Lower lobe of right lung (tissue), 2 donors: ENCODE measurements at regions not wholly inside any gene's neighbourhood (a gene's known extent, or its start where the extent isn't known, plus 50 kb on each side); places are given as distances from the start of the nearest gene placed in this dataset.

Source experiments
- ATAC-seq, 2 donors: fragments of 200-7000 bp; cut with Tn5 transposase; one replicate each; pipeline ENCODE4 v1.9.1; 2020 to 2022; ENCODE audit warnings: mild to moderate bottlenecking in 2 of 2, moderate library complexity in 2 of 2
- DNase-seq: peaks from one replicate; pipeline ENCODE4 v3.0.0-alpha.2; 2020
- H3K27ac ChIP-seq: fragments of 200-600 bp; one replicate; pipeline ENCODE4 v1.8.0; 2022
- H3K27me3 ChIP-seq: fragments of 200-600 bp; one replicate; pipeline ENCODE4 v1.8.0; 2022; ENCODE audit warnings: low read depth
- H3K36me3 ChIP-seq: fragments of 200-600 bp; one replicate; pipeline ENCODE4 v1.8.0; 2022; ENCODE audit warnings: mild to moderate bottlenecking
- H3K4me1 ChIP-seq: fragments of 200-600 bp; one replicate; pipeline ENCODE4 v1.8.0; 2022
- H3K4me3 ChIP-seq: fragments of 200-600 bp; one replicate; pipeline ENCODE4 v1.8.0; 2022; ENCODE audit warnings: mild to moderate bottlenecking
- H3K9me3 ChIP-seq: fragments of 200-600 bp; one replicate; pipeline ENCODE4 v1.8.0; 2022
- CTCF ChIP-seq: fragments of 200-600 bp; IDR thresholded peaks from one replicate; pipeline ENCODE4 v1.8.0; 2022; ENCODE audit warnings: antibody characterized with exemption, mild to moderate bottlenecking
- intact Hi-C: fragments of 100-400 bp; cut with DNase I; formaldehyde crosslinking; loops from one replicate; pipeline ENCODE4 v1.11.0; 2022
- donor health status: DM: no; HTN: yes; CAD: no; lungs with severe emphysema.

- H3K9me3 ChIP-seq = no peaks in the 10 kb centered on the region
- H3K4me3 ChIP-seq = no peak overlapping the region
- no peak for DNase-seq
- intact Hi-C loops = no loop called here
- H3K36me3 ChIP-seq = no peaks in the 10 kb centered on the region
- H3K27me3 ChIP-seq = no peaks in the 10 kb centered on the region
- no peak for TF ChIP-seq CTCF
- no peak overlapping the region for H3K27ac ChIP-seq
- no peak for ATAC-seq
- H3K4me1 ChIP-seq = no peaks in the 10 kb centered on the region
Observed at GRCh38 chr2:107020392-107020791, 134.4 kb upstream of the ST6GAL2 start.

GRCh38 chr2:107024269-107024668 is 138.3 kb upstream of the ST6GAL2 start:
- no peak overlapping the region for H3K27ac ChIP-seq
- H3K27me3 ChIP-seq = no peaks in the 10 kb centered on the region
- H3K4me3 ChIP-seq = no peak overlapping the region
- no peaks in the 10 kb centered on the region for H3K4me1 ChIP-seq
- ATAC-seq = no peak
- no peaks in the 10 kb centered on the region for H3K9me3 ChIP-seq
- no peak for DNase-seq
- H3K36me3 ChIP-seq = no peaks in the 10 kb centered on the region
- TF ChIP-seq CTCF = no peak
- intact Hi-C loops = no loop called here

GRCh38 chr2:107025291-107025857 is 139.4 kb upstream of the ST6GAL2 start:
- Histone ChIP-seq H3K4me3 (no peak overlapping the region), H3K4me1 (no peaks in the 10 kb centered on the region), H3K36me3 (no peaks in the 10 kb centered on the region), H3K27ac (no peak overlapping the region), H3K9me3 (no peaks in the 10 kb centered on the region), H3K27me3 (no peaks in the 10 kb centered on the region)
- no peak for TF ChIP-seq CTCF
- intact Hi-C loops = no loop called here
- DNase-seq (no peak), ATAC-seq (no peak)

GRCh38 chr2:107025869-107026380 is 140.0 kb upstream of the ST6GAL2 start:
- Histone ChIP-seq H3K27ac (no peak overlapping the region), H3K4me3 (no peak overlapping the region), H3K27me3 (no peaks in the 10 kb centered on the region), H3K36me3 (no peaks in the 10 kb centered on the region), H3K4me1 (no peaks in the 10 kb centered on the region), H3K9me3 (no peaks in the 10 kb centered on the region)
- TF ChIP-seq CTCF = no peak
- DNase-seq (no peak), ATAC-seq (no peak)
- intact Hi-C loops = no loop called here

GRCh38 chr2:107027205-107027604 is 141.2 kb upstream of the ST6GAL2 start:
- ATAC-seq (no peak), DNase-seq (no peak)
- Histone ChIP-seq H3K27ac (no peak overlapping the region), H3K27me3 (no peaks in the 10 kb centered on the region), H3K4me1 (no peaks in the 10 kb centered on the region), H3K9me3 (no peaks in the 10 kb centered on the region), H3K4me3 (no peak overlapping the region), H3K36me3 (no peaks in the 10 kb centered on the region)
- intact Hi-C loops = no loop called here
- TF ChIP-seq CTCF = no peak
